GM19395 (cell line): ENCODE measurements at regions not wholly inside any gene's neighbourhood (a gene's known extent, or its start where the extent isn't known, plus 50 kb on each side); places are given as distances from the start of the nearest gene placed in this dataset.
"Not testable (repeated sequence)": the region's sequence is repeated elsewhere in the genome, so short reads cannot be mapped to it uniquely, and the experiment has no call there.

Source experiments
- ATAC-seq: cut with Tn5 transposase; IDR thresholded peaks from one replicate; pipeline ENCODE4 v1.9.1; 2021; ENCODE audit warnings: mild to moderate bottlenecking, moderate library complexity; ENCODE audit not compliant: unreplicated experiment

GRCh38 chr10:4902571-4903011 lies 60.6 kb upstream of the AKR1C1 start:
- peak; percentile 91 for ATAC-seq

- not testable (repeated sequence) for ATAC-seq
Observed at GRCh38 chr10:4903126-4903525, 60.1 kb upstream of the AKR1C1 start.

- ATAC-seq = not testable (repeated sequence)
Observed at GRCh38 chr10:4903675-4904074, 59.5 kb upstream of the AKR1C1 start.

DNA sequence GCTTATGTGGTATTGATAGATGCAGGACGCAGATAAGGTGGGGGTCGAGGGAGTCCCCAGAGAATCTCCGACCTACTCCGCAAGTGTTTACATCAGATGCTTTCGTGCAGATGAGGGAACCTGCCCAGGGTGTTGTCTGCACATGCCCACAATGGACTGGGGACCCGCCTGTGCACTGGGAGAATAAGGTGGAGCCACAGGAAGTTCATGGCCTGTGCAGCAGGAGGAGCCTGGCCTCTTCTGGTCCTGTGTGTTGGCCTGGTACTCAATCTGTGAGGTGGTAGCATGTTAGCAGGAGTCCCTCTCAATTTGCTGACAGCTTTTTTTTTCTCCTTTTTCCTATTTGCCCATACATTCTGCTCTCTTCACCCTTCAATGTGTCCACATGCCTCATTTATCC lies 54.1 kb upstream of the AKR1C1 start:
- no peak for ATAC-seq
